ENCODE measurements at regions not wholly inside any gene's neighbourhood (a gene's known extent, or its start where the extent isn't known, plus 50 kb on each side); places are given as distances from the start of the nearest gene placed in this dataset.
"Not testable (repeated sequence)": the region's sequence is repeated elsewhere in the genome, so short reads cannot be mapped to it uniquely, and the experiment has no call there.

DNA sequence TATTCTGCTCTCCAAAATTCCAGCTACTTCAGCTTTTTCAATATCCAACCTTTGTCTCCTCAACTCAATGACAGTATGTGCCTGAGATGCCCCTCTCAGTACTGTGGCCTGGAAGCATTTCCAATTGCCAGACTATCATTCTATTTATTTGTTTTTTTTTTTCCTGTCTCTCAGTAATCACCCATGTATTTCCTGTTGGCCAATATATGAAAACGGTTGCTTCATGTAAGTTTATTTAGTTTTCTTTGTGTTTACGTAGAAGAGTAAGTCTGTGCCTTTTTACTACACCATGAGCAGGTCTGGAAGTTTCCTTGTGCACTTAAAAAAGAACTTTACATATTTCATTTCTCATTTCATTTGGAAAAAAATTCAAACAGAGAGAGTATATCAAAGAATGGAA is 537.5 kb upstream of the SPANXN1 start:
- in situ Hi-C loops (cut with HindIII; ENCODE audit: low pct_unique_long_range_greater_than_20kb, low sequenced_read_pairs), result no loop called here
- no peak for DNase-seq (ENCODE audit: low read depth in 1 of 2, low spot score in 1 of 2)
- no peak for TF ChIP-seq JUND (IDR thresholded peaks at IDR 0.05; ENCODE audit: low read depth)

DNA sequence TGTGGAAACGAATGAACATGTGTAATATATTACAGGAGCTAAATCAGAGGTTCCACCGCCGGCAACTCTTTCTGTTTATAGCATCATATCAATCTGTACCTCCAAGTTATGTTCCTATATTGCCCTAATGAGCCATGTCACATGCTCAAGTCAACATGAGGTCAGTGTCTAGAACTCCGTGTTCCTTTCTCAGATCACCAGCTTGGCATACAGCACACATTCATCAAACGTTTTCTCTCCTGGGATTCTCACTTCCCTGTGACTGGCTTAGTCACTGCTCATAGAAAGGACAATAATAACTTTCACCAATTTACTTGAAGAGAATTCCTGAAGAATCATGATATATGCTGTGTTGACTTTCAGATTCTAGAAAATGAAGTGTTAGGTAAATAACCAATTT is 532.0 kb upstream of the SPANXN1 start:
- no peak for TF ChIP-seq JUND (IDR thresholded peaks at IDR 0.05; ENCODE audit: low read depth)
- in situ Hi-C loops (cut with HindIII; ENCODE audit: low pct_unique_long_range_greater_than_20kb, low sequenced_read_pairs), result no loop called here

DNA sequence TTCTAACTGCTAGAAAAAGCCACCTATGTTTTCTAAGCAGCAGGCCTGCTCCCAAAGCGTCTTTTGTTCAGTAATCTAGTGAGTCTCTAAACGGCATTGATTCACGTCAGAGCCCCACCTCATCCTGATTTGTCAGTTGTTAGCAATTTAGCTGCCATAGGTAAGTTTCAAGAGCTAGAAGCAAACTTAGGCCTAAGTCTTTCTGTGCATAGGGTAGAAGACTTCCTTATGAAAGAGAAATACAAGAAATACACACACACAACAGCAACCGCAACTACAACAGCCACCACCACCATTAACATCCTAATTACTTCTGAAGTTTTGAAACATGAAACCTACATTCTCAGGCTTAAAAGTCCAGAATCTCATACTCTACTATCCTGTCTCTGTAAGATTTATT is 531.1 kb upstream of the SPANXN1 start:
- no peak for DNase-seq (ENCODE audit: low read depth in 1 of 2, low spot score in 1 of 2)
- no peak for TF ChIP-seq JUND (IDR thresholded peaks at IDR 0.05; ENCODE audit: low read depth)
- in situ Hi-C loops (cut with HindIII; ENCODE audit: low pct_unique_long_range_greater_than_20kb, low sequenced_read_pairs), result no loop called here

More for the DNA sequence above, 532.0 kb upstream of the SPANXN1 start:
- DNase-seq (ENCODE audit: low read depth in 1 of 2, low spot score in 1 of 2), result no peak

DNA sequence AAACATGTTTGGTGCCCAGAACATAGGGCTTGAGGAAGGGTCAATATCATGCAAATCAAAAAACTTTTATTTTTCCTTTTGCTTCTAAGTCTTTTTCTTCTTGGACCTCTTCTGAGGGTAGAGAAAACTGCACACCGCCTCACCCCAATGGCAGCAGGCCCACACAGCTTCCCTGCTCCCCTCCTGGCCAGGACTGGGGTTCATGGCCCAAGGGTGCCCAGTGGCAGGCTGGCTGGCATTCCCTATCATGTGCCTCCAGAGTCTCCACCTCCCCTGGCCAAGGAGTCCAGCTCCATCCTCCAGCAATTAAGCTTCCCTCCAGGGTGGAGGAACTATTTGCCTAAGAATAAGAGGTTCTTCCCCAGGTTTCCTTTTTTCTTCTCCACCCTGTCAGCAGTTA is 529.6 kb upstream of the SPANXN1 start:
- in situ Hi-C loops (cut with HindIII; ENCODE audit: low pct_unique_long_range_greater_than_20kb, low sequenced_read_pairs), result no loop called here
- no peak for TF ChIP-seq JUND (IDR thresholded peaks at IDR 0.05; ENCODE audit: low read depth)
- no peak for DNase-seq (ENCODE audit: low read depth in 1 of 2, low spot score in 1 of 2)

DNA sequence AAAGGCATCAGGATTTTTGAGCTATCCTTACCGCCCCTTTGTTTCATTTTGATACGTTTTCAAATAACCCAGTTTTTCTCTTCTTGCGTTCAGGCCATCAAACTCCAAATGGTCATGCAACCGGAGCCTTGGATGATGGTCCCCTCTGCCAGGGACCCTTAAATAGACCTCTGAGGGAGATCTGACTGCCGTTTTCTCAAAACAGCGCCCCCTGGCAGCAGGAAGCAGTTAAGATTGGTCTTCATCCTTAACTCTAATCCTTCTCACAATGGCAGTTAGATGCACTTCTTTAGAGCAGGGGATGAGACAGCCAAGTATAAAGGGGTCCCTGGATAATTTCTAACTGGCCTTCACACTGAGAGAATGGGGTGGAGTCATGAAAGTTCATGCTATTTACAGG is 525.0 kb upstream of the SPANXN1 start:
- in situ Hi-C loops (cut with HindIII; ENCODE audit: low pct_unique_long_range_greater_than_20kb, low sequenced_read_pairs), result no loop called here
- no peak for DNase-seq (ENCODE audit: low read depth in 1 of 2, low spot score in 1 of 2)
- TF ChIP-seq JUND (IDR thresholded peaks at IDR 0.05; ENCODE audit: low read depth), result no peak

DNA sequence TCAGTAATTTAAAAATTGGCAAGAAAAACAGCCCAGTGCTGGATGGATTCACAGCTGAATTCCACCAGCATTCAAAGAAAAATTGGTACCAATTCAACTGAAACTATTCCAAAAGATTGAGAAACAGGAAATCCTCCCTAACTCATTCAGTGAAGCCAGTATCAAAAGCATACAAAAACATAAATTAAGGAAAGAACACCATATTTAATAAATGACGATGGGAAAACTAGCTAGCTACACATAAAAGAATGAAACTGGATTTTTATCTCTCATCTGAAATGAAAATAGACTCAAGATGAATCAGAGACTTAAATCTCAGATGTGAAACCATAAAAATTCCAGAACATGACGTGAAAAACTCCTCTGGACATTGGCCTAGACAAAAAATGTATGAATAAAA is 516.8 kb upstream of the SPANXN1 start:
- no peak for DNase-seq (ENCODE audit: low read depth in 1 of 2, low spot score in 1 of 2)
- in situ Hi-C loops (cut with HindIII; ENCODE audit: low pct_unique_long_range_greater_than_20kb, low sequenced_read_pairs), result no loop called here

DNA sequence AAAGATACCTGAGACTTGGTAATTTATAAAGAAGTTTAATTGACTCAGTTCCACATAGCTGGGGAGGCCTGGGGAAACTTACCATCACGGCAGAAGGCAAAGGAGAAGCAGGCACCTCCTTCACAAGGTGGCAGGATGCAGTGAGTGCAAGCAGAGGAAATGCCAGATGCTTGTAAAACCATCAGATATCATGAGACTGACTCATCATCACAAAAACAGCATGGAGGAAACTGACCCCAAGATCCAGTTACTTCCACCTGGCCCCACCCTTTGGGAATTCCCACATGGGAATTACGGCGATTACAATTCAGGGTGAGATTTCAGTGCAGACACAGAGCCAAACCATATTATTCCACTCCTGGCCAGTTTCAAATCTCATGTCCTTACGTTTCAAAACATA is 514.7 kb upstream of the SPANXN1 start:
- in situ Hi-C loops (cut with HindIII; ENCODE audit: low pct_unique_long_range_greater_than_20kb, low sequenced_read_pairs), result no loop called here
- no peak for TF ChIP-seq JUND (IDR thresholded peaks at IDR 0.05; ENCODE audit: low read depth)
- no peak for DNase-seq (ENCODE audit: low read depth in 1 of 2, low spot score in 1 of 2)

More for the DNA sequence above, 516.8 kb upstream of the SPANXN1 start:
- TF ChIP-seq JUND (IDR thresholded peaks at IDR 0.05; ENCODE audit: low read depth), result no peak

DNA sequence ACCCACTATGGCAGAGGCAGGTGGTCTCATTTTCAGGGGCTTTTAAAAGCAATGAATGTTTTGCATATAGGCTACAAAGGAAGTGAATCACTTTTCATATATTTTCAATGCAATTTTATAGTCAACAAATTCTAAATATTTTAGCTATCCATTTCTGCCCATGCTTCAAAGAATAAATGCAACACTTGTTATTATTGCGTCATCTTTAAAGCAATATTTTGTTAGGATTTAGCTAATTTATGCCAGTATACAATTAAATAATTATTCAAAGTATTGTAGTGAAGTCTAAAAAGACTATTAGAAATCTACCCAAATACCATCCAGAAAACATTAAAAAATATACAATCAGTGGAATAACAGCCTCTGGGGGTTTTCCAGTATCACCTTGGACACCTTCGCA is 509.1 kb upstream of the SPANXN1 start:
- TF ChIP-seq JUND (IDR thresholded peaks at IDR 0.05; ENCODE audit: low read depth), result no peak
- DNase-seq (ENCODE audit: low read depth in 1 of 2, low spot score in 1 of 2), result no peak
- in situ Hi-C loops (cut with HindIII; ENCODE audit: low pct_unique_long_range_greater_than_20kb, low sequenced_read_pairs), result no loop called here

DNA sequence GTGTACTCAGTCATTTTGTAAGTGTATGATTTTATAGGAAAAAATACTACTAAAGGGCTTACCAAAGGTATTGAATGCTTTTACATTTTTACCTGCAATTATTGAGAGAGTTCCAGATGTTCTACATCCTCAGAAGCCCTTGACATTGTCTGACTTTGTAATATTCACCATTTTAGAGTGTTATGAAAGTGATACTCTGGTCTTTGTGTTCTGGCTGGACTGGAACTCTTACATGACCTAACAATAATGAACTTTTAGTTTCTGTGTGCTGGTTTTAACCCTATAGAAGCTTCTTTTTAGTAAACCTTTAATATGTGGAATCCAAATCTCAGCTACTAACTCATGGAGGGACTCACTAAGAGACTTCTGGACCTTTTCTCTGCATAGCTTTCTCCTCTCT is 478.8 kb upstream of the SPANXN1 start:
- no peak for DNase-seq (ENCODE audit: low read depth in 1 of 2, low spot score in 1 of 2)
- in situ Hi-C loops (cut with HindIII; ENCODE audit: low pct_unique_long_range_greater_than_20kb, low sequenced_read_pairs), result no loop called here
- TF ChIP-seq JUND (IDR thresholded peaks at IDR 0.05; ENCODE audit: low read depth), result no peak

DNA sequence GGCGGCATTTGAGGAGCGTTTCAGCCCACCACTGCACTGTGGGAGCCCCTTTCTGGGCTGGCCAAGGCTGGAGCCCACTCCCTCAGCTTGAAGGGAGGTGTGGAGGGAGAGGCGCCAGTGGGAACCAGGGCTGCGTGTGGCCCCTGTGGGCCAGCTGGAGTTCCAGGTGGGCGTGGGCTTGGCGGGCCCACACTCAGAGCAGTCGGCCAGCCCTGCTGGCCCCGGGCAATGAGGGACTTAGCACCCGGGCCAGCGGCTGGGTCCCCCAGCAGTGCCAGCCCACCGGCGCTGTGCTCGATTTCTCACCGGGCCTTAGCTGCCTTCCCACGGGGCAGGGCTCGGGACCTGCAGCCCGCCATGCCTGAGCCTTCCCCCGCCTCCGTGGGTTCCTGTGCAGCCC is 463.8 kb upstream of the SPANXN1 start:
- in situ Hi-C loops (cut with HindIII; ENCODE audit: low pct_unique_long_range_greater_than_20kb, low sequenced_read_pairs); DNase-seq (ENCODE audit: low read depth in 1 of 2, low spot score in 1 of 2): not testable (repeated sequence)

DNA sequence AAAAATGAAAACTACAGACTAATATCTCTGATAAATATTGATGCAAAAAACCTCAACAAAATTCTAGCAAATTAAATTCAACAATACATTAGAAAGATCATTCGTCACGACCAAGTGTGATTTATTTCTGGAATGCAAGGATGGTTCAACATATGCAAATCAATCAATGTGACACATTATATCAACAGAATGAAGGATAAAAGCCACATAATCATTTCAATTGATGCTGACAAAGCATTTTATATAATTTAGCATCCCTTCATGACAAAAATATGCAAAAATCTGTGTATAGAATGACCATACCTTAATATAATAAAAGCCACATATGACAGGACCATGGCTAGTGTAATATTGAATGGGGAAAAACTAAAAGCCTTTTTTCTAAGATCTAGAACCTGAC is 457.2 kb upstream of the SPANXN1 start:
- in situ Hi-C loops (cut with HindIII; ENCODE audit: low pct_unique_long_range_greater_than_20kb, low sequenced_read_pairs), result no loop called here
- no peak for TF ChIP-seq JUND (IDR thresholded peaks at IDR 0.05; ENCODE audit: low read depth)
- DNase-seq (ENCODE audit: low read depth in 1 of 2, low spot score in 1 of 2), result no peak

DNA sequence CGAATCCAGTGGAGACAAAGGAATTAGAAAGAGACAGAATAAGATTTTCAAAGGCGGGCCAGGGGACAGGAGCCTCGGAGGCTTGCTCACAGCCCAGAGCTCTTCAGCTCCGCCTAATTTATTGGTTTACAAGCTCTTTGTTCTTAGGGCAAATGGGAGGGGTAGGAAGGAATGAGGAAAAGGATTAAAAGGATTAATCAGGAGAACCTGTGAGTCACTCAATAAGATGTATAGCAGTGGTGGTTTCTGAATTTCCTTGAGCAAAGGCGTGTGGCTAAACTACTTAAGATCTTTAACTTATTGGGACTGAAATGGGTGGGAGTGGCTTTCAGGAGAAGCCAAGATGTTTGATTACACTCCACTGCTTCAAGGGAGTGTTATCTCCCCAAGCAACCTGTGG is 456.0 kb upstream of the SPANXN1 start:
- in situ Hi-C loops (cut with HindIII; ENCODE audit: low pct_unique_long_range_greater_than_20kb, low sequenced_read_pairs), result no loop called here
- peak in 1 of 2 experiments; percentile 1 for DNase-seq (ENCODE audit: low read depth in 1 of 2, low spot score in 1 of 2)
- no peak for TF ChIP-seq JUND (IDR thresholded peaks at IDR 0.05; ENCODE audit: low read depth)

DNA sequence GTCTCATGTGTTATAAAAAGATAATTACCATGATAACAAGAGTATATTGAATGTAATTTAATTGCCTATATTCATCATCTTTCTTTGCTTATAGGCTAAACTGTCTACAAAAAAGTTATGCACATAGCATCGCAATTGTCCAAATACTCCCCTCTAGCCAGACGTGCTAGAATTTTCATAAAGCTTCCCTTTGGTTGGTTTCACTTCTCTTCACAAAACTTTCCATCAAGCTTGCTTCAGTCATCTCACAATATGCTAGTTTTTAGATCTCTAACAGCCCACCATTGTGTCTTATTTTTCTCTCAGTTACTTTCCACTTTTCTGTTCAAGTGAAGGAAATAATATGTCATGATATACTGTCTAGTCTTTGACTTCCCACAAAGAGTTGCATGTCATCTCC is 448.3 kb upstream of the SPANXN1 start:
- no peak for TF ChIP-seq JUND (IDR thresholded peaks at IDR 0.05; ENCODE audit: low read depth)
- in situ Hi-C loops (cut with HindIII; ENCODE audit: low pct_unique_long_range_greater_than_20kb, low sequenced_read_pairs), result no loop called here
- DNase-seq (ENCODE audit: low read depth in 1 of 2, low spot score in 1 of 2), result no peak

DNA sequence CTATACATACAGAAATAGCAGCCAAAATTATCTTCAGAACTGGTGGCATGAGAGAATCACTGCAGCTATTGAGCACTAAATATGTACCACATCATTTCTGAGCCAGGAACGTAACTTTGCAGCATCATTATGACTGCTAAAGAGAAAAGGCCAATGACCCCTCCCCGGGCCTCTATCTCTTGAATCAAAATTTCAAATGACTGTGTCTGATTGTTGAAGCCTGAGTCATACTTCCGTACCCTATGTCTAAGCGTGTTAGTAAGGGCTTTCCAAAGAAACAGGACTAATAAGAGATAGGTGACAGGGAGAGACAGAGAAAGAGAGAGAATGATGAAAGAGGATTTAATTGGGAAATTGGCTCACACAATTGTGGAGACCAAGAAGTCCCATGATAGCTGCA is 445.5 kb upstream of the SPANXN1 start:
- DNase-seq (ENCODE audit: low read depth in 1 of 2, low spot score in 1 of 2), result no peak
- no peak for TF ChIP-seq JUND (IDR thresholded peaks at IDR 0.05; ENCODE audit: low read depth)
- in situ Hi-C loops (cut with HindIII; ENCODE audit: low pct_unique_long_range_greater_than_20kb, low sequenced_read_pairs), result no loop called here

DNA sequence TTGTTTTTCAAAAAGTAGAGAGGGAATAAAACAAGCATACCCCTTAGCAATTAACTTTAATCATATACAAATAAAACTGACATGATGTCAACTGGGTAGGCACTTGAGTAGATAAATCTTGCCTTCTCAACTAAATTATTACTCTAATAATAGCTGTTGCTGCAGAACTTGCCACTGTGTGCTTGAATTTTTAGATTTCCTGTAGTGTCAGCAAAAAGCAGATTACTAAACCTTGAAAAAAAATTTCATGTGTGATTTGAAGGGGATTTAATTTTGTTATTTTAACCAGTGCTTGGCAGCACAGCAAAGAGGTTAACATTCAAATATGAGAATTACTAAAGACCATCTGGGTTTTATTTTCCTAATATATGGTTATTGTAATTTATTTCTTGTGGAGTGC is 438.3 kb upstream of the SPANXN1 start:
- TF ChIP-seq JUND (IDR thresholded peaks at IDR 0.05; ENCODE audit: low read depth), result no peak
- no peak for DNase-seq (ENCODE audit: low read depth in 1 of 2, low spot score in 1 of 2)
- in situ Hi-C loops (cut with HindIII; ENCODE audit: low pct_unique_long_range_greater_than_20kb, low sequenced_read_pairs), result no loop called here
